GM18907 (cell line): ENCODE measurements at regions not wholly inside any gene's neighbourhood (a gene's known extent, or its start where the extent isn't known, plus 50 kb on each side); places are given as distances from the start of the nearest gene placed in this dataset.

Experiments used
- ATAC-seq: cut with Tn5 transposase; IDR thresholded peaks from one replicate; pipeline ENCODE4 v1.9.1; 2021; ENCODE audit warnings: mild to moderate bottlenecking, moderate library complexity; ENCODE audit not compliant: unreplicated experiment

DNA sequence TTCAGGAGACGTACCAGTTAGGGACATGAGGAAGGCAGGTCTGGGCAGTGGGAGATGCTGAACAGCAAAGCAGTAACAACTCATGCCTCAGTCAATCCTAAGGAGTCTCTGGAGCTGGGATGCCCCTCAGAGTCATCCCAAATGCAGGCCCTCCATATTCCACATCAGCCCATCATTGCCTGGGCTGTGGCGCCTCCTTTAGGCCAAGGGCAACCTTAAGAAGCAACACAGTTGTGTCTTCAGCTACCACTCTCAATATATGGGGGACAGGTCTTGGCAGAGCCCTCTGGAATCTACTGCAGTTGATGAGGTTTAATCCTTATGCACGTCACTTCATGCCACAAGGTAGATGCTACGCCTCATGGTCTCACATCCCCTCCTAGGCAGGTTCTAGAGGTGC lies 682.0 kb upstream of the RAB6C start:
- ATAC-seq: no peak

- no peak for ATAC-seq
Observed at GRCh38 chr2:129299338-129299737, 680.1 kb upstream of the RAB6C start.

DNA sequence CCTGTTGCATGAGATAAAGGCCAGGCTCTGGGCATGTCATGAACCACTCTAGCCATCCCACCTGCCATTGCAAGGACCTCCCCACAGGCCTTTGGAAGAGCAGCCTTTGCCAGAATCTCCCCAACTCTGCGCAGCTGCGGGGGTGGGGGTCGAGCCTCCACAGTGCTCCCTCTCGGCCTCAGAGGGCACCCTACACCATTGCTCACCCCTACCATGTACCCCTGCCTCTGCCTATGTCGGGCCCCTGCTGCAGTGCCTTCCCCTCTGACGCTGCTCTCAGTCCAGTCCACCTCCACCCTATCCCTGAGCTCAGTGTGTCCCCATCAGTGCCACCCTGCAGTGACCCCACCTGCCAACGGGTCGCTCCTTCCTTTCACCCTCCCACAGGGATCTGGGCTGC lies 679.7 kb upstream of the RAB6C start:
- ATAC-seq: no peak

- ATAC-seq: no peak
Observed at GRCh38 chr2:129300456-129300855, 679.0 kb upstream of the RAB6C start.

DNA sequence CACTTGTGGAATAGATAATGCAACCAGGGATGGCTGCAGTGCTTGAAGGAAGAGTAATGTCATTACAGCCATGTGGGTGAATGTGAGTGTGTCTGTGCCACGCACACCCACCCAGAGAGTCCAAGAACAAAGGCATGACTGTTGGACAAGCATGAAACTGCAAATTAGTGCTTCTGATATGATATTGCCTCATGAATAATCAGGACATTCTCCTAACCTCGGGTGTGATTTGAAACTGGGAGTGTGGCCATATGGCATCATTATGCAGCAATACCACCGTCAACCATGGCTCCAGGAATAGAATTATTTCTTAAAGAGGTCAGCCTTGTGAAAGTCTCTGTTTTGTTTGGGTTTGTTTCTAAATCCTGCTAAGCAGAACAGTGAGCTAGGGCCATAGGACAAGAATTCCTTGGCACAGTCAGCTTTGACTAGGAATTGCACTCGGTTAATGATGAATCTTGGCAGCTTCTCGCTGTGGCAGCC lies 678.0 kb upstream of the RAB6C start:
- ATAC-seq: no peak

DNA sequence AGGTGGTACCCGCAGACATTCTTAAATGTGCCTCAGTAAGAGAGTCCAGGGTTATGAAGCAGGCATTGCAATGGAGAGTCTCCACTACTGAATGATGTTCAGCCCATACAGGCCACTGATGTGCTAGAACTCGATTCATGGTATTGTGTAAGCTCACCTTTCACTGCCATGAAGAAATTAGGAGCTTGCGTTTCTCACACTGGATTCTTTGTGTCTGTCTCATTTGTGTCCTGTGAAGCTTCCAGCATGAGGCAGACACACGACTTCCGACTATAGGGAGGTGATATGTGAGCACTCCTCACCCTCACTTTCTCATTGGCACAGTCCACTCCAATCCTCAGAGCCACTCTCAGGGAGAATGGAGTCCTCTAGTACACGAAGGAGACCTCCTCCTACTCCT lies 677.4 kb upstream of the RAB6C start:
- no peak for ATAC-seq

GRCh38 chr2:129302561-129303183 lies 676.8 kb upstream of the RAB6C start:
- no peak for ATAC-seq

DNA sequence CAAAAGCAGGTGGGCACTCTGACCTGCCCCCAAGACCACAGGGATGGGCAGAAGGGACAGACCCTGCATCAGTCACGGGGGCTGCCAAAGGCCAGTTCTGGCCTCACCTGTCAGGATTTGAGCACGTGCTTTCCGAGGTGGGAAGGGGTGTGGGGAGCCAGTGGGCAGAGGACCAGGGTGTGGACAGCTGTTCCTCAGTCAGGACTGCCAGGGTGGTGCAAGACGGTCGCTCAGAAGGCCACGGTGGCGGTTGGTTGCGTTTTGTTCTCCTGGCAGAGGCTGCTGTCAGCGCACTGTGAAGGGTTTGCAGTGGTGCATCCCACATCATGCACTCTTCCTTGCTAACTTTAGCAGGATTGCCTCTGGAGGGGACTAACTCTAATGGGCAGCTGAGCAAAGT lies 665.3 kb upstream of the RAB6C start:
- ATAC-seq: no peak

DNA sequence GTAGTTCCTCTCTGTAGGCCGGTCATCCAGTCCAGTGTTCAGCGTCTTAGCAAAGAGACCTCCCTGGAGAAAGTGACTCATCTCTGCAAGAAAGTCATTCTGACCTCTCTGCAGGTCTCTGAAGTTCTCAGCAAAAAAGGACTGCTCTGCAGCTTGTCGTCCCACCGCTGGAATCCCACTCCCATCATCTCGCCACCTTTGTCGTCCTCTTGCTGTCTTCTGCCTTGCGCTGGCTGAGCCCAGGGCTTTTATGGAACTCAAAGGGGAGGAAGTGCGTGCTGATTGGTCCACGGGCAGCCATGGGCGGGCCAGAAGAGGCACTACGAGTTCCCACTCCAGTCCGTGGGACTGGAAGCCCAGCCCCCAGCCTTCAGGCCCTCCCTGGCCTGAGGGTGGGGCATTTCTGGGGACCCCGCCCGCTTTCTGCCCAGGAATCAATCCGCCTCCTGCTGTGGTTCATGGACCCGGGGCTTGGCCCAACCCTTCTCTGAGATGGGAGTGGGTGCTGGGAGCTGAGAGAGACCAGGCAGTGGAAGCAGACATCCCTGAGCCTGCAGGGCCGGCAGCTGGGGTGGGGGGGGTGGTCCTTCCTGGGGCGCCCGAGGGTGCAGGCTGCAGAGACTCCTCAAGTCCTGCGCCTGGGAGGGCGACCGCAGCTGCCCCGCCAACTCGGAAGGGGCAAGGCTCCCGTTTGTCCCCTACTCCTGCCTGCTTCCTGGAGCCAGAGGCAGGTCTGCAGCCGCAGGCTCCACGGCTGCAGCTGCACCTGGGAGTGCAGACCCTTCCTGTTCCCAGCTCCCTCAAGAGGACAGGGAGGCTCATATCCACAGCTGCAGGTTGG lies 660.7 kb upstream of the RAB6C start:
- no peak for ATAC-seq

- no peak for ATAC-seq
Observed at GRCh38 chr2:129319422-129319717, 660.1 kb upstream of the RAB6C start.

DNA sequence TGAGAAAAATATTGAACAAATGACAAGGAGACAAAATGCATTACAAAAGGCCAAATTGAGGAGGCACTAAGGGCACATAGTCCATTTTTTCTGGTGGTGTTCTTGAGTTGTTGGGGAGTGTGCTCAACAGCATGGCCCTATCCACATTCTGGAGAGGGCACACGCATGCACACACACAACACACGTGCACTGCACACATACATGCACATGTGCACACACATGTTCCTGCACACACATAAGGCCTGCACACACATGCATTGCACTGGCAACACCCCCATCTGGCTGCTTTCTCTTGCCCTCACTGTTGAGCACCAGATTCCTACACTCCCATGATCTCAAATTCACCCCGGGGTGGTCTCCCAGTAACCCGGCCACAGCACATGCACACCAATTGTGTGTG lies 659.2 kb upstream of the RAB6C start:
- no peak for ATAC-seq

DNA sequence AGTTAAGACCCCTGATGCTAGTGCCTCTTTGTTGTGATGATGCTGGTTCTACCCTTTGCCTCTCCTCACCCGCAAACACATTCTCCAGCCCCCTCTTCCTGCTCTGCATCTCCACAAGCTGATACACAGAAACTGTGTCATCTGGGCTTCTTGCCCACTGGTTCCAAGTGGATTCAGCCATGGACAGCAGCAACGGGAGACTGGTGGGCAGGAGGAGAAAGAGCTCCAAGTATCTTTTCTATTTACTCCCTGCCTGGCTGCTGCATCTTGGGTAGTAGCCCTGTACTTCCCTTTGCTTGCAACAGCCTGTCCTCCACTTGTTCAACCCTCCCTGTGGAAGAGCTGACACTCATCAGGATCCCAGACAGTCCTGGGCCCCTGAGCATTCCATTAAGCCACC lies 655.1 kb upstream of the RAB6C start:
- no peak for ATAC-seq

GRCh38 chr2:129325151-129325550 lies 654.3 kb upstream of the RAB6C start:
- no peak for ATAC-seq

DNA sequence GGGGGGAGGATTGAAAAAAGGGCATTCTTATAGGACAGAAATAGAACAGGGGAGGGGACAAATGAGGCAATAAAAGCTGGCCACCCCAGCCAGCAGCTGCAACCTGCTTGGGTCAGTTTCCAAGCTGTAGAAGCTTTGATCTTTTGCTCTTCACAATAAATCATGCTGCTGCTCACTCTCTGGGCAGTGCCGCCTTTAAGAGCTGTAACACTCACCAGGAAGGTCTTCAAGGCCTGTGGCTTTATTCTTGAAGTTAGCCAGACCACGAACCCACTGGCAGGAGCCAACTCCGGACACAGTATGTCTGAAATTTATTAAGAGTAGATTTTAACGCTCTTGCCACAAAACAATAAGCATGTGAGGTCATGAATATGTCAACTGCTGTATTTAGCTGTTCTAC lies 649.9 kb upstream of the RAB6C start:
- ATAC-seq: no peak

- ATAC-seq: no peak
Observed at GRCh38 chr2:129330504-129330903, 649.0 kb upstream of the RAB6C start.

- no peak for ATAC-seq
Observed at GRCh38 chr2:129331638-129332037, 647.8 kb upstream of the RAB6C start.

GRCh38 chr2:129334128-129334527 lies 645.3 kb upstream of the RAB6C start:
- no peak for ATAC-seq

DNA sequence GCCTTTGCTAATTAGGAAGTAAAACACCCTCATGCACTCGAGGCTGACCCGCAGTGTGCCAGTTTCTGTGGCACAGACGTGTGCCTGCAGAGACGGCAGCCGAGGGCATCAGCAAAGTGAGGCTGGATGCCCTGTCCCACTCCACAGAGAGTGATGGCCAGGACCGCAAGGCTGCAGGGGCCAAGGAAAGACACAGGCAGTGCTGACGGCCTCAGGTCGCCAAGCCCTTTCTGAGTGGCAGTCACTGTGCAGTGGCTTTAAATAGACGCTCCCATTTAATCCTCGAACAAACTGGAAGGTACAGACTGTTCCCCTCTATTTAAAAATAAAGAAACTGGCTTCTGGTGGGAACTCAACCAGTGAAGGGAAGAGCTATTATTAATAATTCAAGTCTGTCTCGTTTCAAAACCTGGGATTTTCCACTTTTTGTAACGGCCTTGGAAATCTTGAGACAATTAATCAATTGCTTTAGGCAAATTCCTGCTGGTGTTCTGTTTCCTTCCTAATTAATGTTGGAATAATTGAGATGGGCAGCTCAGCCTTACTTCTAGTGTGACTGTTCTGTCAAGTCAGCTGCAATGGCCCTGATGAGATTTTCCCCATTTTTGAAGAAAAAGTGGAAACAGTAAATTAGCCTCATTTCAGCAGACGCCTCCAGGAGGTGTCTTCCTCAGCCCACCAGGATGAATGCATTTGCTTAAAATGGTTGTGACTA lies 644.6 kb upstream of the RAB6C start:
- no peak for ATAC-seq

GRCh38 chr2:129336276-129336675 lies 643.2 kb upstream of the RAB6C start:
- ATAC-seq: no peak

DNA sequence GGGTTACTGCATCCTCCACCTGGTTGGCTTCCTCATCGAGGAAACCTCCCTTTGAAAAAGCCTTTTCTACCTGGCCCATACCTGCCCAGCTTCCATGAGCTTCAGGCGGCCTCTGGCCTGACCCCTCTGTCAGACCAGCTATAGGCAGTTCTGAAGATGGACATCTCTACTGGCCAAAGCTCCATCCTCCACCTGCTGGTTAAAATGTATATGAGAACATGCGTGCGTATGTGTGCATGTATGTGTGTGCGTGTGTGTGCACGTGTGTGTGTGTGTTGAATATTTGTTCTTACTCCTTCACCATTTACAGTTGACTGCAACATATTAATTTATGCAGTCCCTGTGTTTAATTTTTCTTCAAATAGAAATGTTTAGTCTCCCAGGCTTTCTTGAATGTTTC lies 642.4 kb upstream of the RAB6C start:
- ATAC-seq: no peak

GRCh38 chr2:129345540-129345939 lies 633.9 kb upstream of the RAB6C start:
- no peak for ATAC-seq
